Loucy (cell line): ENCODE measurements at regions not wholly inside any gene's neighbourhood (a gene's known extent, or its start where the extent isn't known, plus 50 kb on each side); places are given as distances from the start of the nearest gene placed in this dataset.

Source experiments
- H2AFZ ChIP-seq: fragments of 200-600 bp; sonication (generic); 2 replicates; pipeline ENCODE4 v1.6.0; 2016; ENCODE audit warnings: antibody characterized with exemption, mild to moderate bottlenecking, low read length, moderate library complexity
- H3F3A ChIP-seq: fragments of 200-600 bp; 2 replicates; pipeline ENCODE4 v1.6.0; 2016; ENCODE audit warnings: antibody characterized with exemption, low read depth, mild to moderate bottlenecking
- H3K27me3 ChIP-seq: fragments of 200-600 bp; sonication (generic); 2 replicates; pipeline ENCODE4 v1.6.1; 2014; ENCODE audit warnings: low read length, mild to moderate bottlenecking; ENCODE audit not compliant: insufficient read depth, poor library complexity, severe bottlenecking
- H3K36me3 ChIP-seq: fragments of 200-600 bp; sonication (generic); 2 replicates; pipeline ENCODE4 v1.6.1; 2016; ENCODE audit warnings: low read length; ENCODE audit not compliant: insufficient read depth
- H3K4me1 ChIP-seq: fragments of 200-600 bp; sonication (generic); 2 replicates; pipeline ENCODE4 v1.5.1; 2014; ENCODE audit warnings: low read length, mild to moderate bottlenecking; ENCODE audit not compliant: insufficient read depth, poor library complexity, severe bottlenecking
- H3K4me2 ChIP-seq: fragments of 200-600 bp; sonication (generic); 2 replicates; pipeline ENCODE4 v1.6.0; 2014; ENCODE audit warnings: antibody characterized with exemption, low read length, low read depth, mild to moderate bottlenecking; ENCODE audit not compliant: poor library complexity, severe bottlenecking
- H3K4me3 ChIP-seq: fragments of 200-600 bp; sonication (generic); 2 replicates; pipeline ENCODE4 v1.5.1; 2014; ENCODE audit warnings: low read length, mild to moderate bottlenecking, mixed read lengths; ENCODE audit not compliant: poor library complexity, severe bottlenecking
- H3K79me2 ChIP-seq: fragments of 200-600 bp; sonication (generic); 2 replicates; pipeline ENCODE4 v1.6.1; 2014; ENCODE audit warnings: low read length; ENCODE audit not compliant: insufficient read depth
- H3K9ac ChIP-seq: fragments of 200-600 bp; sonication (generic); 2 replicates; pipeline ENCODE4 v1.6.0; 2014; ENCODE audit warnings: mild to moderate bottlenecking, low read depth, low read length, moderate library complexity; ENCODE audit not compliant: poor library complexity, severe bottlenecking
- H3K9me2 ChIP-seq: fragments of 200-600 bp; sonication (generic); replicated peaks from 2 replicates; pipeline ENCODE4 v1.6.1; 2016; ENCODE audit warnings: low read depth, low read length, mixed read lengths
- H3K9me3 ChIP-seq: fragments of 200-600 bp; sonication (generic); 2 replicates; pipeline ENCODE4 v1.6.1; 2014; ENCODE audit warnings: mild to moderate bottlenecking, antibody characterized with exemption, low read length, low read depth; ENCODE audit not compliant: insufficient read depth
- H4K20me1 ChIP-seq: fragments of 200-600 bp; sonication (generic); 2 replicates; pipeline ENCODE4 v1.6.0; 2014; ENCODE audit warnings: antibody characterized with exemption, low read length, mild to moderate bottlenecking; ENCODE audit not compliant: insufficient read depth, poor library complexity, severe bottlenecking
- EZH2phosphoT487 ChIP-seq: fragments of 200-600 bp; IDR thresholded peaks from 2 replicates; pipeline ENCODE4 v1.6.1; 2018; ENCODE audit warnings: antibody characterized with exemption, mild to moderate bottlenecking, moderate library complexity, borderline replicate concordance
- TF ChIP-seq, protein P1 (sequence below): fragments of 200-600 bp; sonication (generic); conservative IDR thresholded peaks from 2 replicates; pipeline ENCODE4 v1.5.1; 2014; ENCODE audit warnings: mild to moderate bottlenecking, antibody characterized with exemption, low read length

DNA sequence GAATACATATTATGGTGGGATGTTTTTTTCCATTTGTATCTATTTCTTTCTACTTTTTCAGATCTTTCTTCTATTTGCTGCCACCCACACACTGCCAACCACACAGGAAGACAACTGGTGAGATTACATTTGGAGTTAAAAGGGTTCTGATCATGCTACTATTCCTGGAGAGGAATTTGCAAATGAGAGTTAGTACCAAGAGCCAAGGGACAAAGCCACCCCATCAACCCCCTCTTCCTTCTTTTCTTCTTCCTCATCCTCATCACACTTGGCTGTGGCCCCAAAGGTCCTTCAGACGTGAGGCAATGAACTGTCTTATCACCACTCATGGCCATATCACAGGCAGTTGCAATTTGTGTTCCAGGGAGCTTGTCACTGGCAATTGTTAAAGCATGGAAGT, 215.6 kb upstream of the SLC14A2 start:
- no peaks in the 10 kb centered on the region for H3K79me2 ChIP-seq
- no peaks in the 10 kb centered on the region for H3K9me2 ChIP-seq
- no peak overlapping the region for H3K4me3 ChIP-seq
- H3K27me3 ChIP-seq: no peaks in the 10 kb centered on the region
- H3K9ac ChIP-seq: no peak overlapping the region
- peaks cover 9% of the 10 kb centered on the region for H3K4me1 ChIP-seq
- H3F3A ChIP-seq: no peaks in the 10 kb centered on the region
- no peak for TF ChIP-seq EZH2phosphoT487
- TF ChIP-seq, protein P1, sequence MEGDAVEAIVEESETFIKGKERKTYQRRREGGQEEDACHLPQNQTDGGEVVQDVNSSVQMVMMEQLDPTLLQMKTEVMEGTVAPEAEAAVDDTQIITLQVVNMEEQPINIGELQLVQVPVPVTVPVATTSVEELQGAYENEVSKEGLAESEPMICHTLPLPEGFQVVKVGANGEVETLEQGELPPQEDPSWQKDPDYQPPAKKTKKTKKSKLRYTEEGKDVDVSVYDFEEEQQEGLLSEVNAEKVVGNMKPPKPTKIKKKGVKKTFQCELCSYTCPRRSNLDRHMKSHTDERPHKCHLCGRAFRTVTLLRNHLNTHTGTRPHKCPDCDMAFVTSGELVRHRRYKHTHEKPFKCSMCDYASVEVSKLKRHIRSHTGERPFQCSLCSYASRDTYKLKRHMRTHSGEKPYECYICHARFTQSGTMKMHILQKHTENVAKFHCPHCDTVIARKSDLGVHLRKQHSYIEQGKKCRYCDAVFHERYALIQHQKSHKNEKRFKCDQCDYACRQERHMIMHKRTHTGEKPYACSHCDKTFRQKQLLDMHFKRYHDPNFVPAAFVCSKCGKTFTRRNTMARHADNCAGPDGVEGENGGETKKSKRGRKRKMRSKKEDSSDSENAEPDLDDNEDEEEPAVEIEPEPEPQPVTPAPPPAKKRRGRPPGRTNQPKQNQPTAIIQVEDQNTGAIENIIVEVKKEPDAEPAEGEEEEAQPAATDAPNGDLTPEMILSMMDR: no peak
- peak overlapping the region; percentile 4 for H3K4me2 ChIP-seq
- no peaks in the 10 kb centered on the region for H3K9me3 ChIP-seq
- H3K36me3 ChIP-seq: no peaks in the 10 kb centered on the region
- H2AFZ ChIP-seq: no peak overlapping the region
- no peaks in the 10 kb centered on the region for H4K20me1 ChIP-seq

DNA sequence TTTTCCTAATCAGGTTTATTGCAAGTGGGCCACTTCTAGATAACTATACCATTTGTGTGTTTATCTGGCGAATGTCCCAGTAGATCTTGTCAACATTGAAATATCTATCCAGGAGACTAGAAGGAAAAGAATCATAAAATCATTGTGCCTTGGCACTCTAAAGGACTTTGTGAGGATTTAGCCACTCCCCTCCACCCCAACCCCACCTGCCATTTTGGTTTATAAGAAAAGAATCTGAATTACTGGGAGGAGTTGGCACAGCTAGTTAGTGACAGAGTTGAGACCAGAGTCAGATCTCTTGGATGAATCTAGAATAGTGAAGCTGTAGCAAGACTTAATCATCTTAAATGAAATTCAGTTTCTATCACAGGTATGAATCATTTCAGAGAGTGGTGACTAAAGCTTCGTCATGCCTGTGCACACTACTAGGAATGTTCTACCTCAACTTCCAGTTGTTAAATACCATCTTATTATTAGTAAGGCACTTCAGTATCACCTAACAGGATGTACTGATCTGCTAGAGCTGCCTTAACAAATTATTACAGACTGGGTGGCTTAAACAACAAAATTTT, 212.7 kb upstream of the SLC14A2 start:
- TF ChIP-seq EZH2phosphoT487: no peak
- TF ChIP-seq, protein P1: no peak
- Histone ChIP-seq H3K36me3 (no peaks in the 10 kb centered on the region), H3K4me3 (no peak overlapping the region), H3K9me2 (no peaks in the 10 kb centered on the region), H4K20me1 (no peaks in the 10 kb centered on the region), H3K9ac (no peak overlapping the region), H3K27me3 (no peaks in the 10 kb centered on the region), H3F3A (no peaks in the 10 kb centered on the region), H3K4me1 (peaks cover 9% of the 10 kb centered on the region), H3K79me2 (no peaks in the 10 kb centered on the region), H3K9me3 (no peaks in the 10 kb centered on the region), H2AFZ (no peak overlapping the region), H3K4me2 (no peak overlapping the region)

DNA sequence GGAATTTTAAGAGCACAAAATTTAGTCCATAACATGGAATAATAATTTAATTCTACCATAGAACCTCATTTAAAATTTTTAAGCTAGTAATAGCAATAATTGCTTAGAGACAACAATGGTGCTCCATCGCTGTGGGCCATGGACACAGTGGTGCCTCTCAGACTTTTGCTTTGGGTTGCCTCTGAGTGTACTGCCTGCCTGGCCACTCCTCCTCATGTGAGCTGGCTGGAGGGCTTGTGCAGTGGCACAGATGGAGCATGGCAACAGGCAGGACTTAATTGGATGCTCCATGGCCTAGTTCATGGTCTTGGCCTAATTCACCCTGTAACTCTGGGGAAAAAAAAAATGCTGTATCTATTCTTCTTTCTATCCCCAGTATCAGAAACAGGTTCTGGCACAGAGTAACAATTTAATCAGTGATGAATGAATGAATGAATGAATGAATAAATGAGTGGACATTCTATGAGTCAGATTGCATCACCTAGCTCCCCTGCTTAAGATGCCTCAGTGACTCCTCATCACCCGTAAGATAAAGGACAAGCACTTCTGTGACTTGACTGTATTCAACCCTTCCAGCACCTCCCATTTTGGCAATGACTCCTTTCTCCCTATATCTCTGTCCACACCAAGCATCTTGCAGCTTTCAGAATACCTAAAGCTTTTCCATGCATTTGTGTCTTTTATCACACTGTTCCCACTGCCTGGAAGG, 211.8 kb upstream of the SLC14A2 start:
- Histone ChIP-seq H3K27me3 (no peaks in the 10 kb centered on the region), H3K4me1 (peaks cover 9% of the 10 kb centered on the region), H4K20me1 (no peaks in the 10 kb centered on the region), H3F3A (no peaks in the 10 kb centered on the region), H3K9me2 (no peaks in the 10 kb centered on the region), H3K9ac (no peak overlapping the region), H2AFZ (no peak overlapping the region), H3K4me3 (no peak overlapping the region), H3K36me3 (no peaks in the 10 kb centered on the region), H3K79me2 (no peaks in the 10 kb centered on the region), H3K9me3 (no peaks in the 10 kb centered on the region), H3K4me2 (no peak overlapping the region)
- no peak for TF ChIP-seq EZH2phosphoT487
- TF ChIP-seq, protein P1: no peak
